GM18507 (cell line): ENCODE measurements at regions not wholly inside any gene's neighbourhood (a gene's known extent, or its start where the extent isn't known, plus 50 kb on each side); places are given as distances from the start of the nearest gene placed in this dataset.
"Not testable (repeated sequence)": the region's sequence is repeated elsewhere in the genome, so short reads cannot be mapped to it uniquely, and the experiment has no call there.

Experiments used
- DNase-seq: peaks from one replicate; pipeline ENCODE4 v3.0.0; 2011; ENCODE audit warnings: low read depth; ENCODE audit not compliant: insufficient read length; ENCODE audit errors: extremely low spot score
- FAIRE-seq: peaks from 2 replicates; lab custom pipeline; 2011; peaks lifted over from hg19 to GRCh38; lab: Jason Lieb, UNC

GRCh38 chr14:106185174-106185836 is 658.9 kb downstream of the TMEM121 start:
- not testable (repeated sequence) for FAIRE-seq, DNase-seq

- DNase-seq: no peak
Observed at GRCh38 chr14:106185837-106186233, 659.5 kb downstream of the TMEM121 start.

GRCh38 chr14:106187216-106187615 is 660.8 kb downstream of the TMEM121 start:
- no peak for FAIRE-seq
- no peak for DNase-seq

More at GRCh38 chr14:106185837-106186233, 659.5 kb downstream of the TMEM121 start:
- FAIRE-seq: no peak

GRCh38 chr14:106192701-106193100 is 666.3 kb downstream of the TMEM121 start:
- FAIRE-seq, DNase-seq: not testable (repeated sequence)

- DNase-seq, FAIRE-seq: not testable (repeated sequence)
Observed at GRCh38 chr14:106196459-106196858, 670.1 kb downstream of the TMEM121 start.

GRCh38 chr14:106197264-106197663 is 670.9 kb downstream of the TMEM121 start:
- not testable (repeated sequence) for DNase-seq, FAIRE-seq

- no peak for FAIRE-seq
- DNase-seq: no peak
Observed at GRCh38 chr14:106199097-106199496, 672.7 kb downstream of the TMEM121 start.

- FAIRE-seq: no peak
Observed at GRCh38 chr14:106200541-106201315, 674.3 kb downstream of the TMEM121 start.

GRCh38 chr14:106201376-106201775 is 675.0 kb downstream of the TMEM121 start:
- FAIRE-seq: no peak

More at GRCh38 chr14:106200541-106201315, 674.3 kb downstream of the TMEM121 start:
- no peak for DNase-seq

GRCh38 chr14:106203438-106203837 is 677.1 kb downstream of the TMEM121 start:
- no peak for FAIRE-seq
- DNase-seq: no peak

More at GRCh38 chr14:106201376-106201775, 675.0 kb downstream of the TMEM121 start:
- no peak for DNase-seq

- FAIRE-seq: no peak
- no peak for DNase-seq
Observed at GRCh38 chr14:106204063-106204462, 677.7 kb downstream of the TMEM121 start.

- DNase-seq (no peak), FAIRE-seq (no peak)
Observed at GRCh38 chr14:106207316-106207715, 680.9 kb downstream of the TMEM121 start.

GRCh38 chr14:106208794-106209193 is 682.4 kb downstream of the TMEM121 start:
- FAIRE-seq: no peak

GRCh38 chr14:106209755-106210154 is 683.4 kb downstream of the TMEM121 start:
- FAIRE-seq (no peak), DNase-seq (no peak)

More at GRCh38 chr14:106208794-106209193, 682.4 kb downstream of the TMEM121 start:
- no peak for DNase-seq

GRCh38 chr14:106210650-106211049 is 684.3 kb downstream of the TMEM121 start:
- FAIRE-seq: no peak
- DNase-seq: no peak

GRCh38 chr14:106211334-106211900 is 685.0 kb downstream of the TMEM121 start:
- no peak for FAIRE-seq
- no peak for DNase-seq

GRCh38 chr14:106215229-106215628 is 688.8 kb downstream of the TMEM121 start:
- FAIRE-seq (no peak), DNase-seq (no peak)

- FAIRE-seq (no peak), DNase-seq (no peak)
Observed at GRCh38 chr14:106216679-106217078, 690.3 kb downstream of the TMEM121 start.

GRCh38 chr14:106218174-106218573 is 691.8 kb downstream of the TMEM121 start:
- FAIRE-seq: peak; percentile 49

GRCh38 chr14:106222311-106222710 is 695.9 kb downstream of the TMEM121 start:
- no peak for FAIRE-seq
- no peak for DNase-seq

More at GRCh38 chr14:106218174-106218573, 691.8 kb downstream of the TMEM121 start:
- no peak for DNase-seq
